C4-2B (cell line): ENCODE measurements at regions not wholly inside any gene's neighbourhood (a gene's known extent, or its start where the extent isn't known, plus 50 kb on each side); places are given as distances from the start of the nearest gene placed in this dataset.

Source experiments
- CTCF ChIP-seq: fragments of 450-650 bp; conservative IDR thresholded peaks from 2 replicates; pipeline ENCODE4 v1.5.1; 2017; ENCODE audit warnings: mild to moderate bottlenecking
- ZFX ChIP-seq: fragments of 450-650 bp; IDR thresholded peaks from 2 replicates; pipeline ENCODE4 v1.6.1; 2017

DNA sequence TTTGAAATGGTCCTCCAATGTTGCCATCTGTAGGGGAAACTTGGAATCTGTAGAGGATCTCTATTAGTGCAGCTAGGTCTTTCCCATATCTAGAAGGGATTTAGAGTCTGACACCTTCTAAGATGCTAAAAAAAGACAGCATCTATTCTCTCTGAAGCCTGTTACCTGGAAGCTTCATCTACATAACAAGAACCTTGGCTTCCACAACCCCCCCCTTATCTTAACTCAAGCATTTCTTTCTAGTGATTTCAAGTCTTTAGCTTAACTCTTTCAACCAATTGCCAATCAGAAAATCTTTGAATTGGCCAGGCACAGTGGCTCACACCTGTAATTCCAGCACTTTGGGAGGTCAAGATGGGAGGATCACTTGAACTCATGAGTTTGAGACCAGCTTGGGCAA lies 543.3 kb downstream of the TRHDE start:
- no peak for TF ChIP-seq CTCF
- TF ChIP-seq ZFX, result no peak
